OCI-LY3 (cell line): ENCODE measurements at regions not wholly inside any gene's neighbourhood (a gene's known extent, or its start where the extent isn't known, plus 50 kb on each side); places are given as distances from the start of the nearest gene placed in this dataset.

Source experiments
- H2AFZ ChIP-seq: fragments of 200-600, 300-600 bp; shearing (Covaris generic); 2 replicates; pipeline ENCODE4 v1.6.0; 2014; ENCODE audit warnings: antibody characterized with exemption, low read depth, low read length
- H3K27ac ChIP-seq: fragments of 200-600, 300-600 bp; sonication (generic); 2 replicates; pipeline ENCODE4 v1.5.1; 2014; ENCODE audit warnings: mild to moderate bottlenecking, low read length, moderate library complexity, mixed read lengths
- H3K27me3 ChIP-seq: fragments of 200-600, 300-600 bp; sonication (generic); 2 replicates; pipeline ENCODE4 v1.6.1; 2014; ENCODE audit warnings: low read depth, low read length, mixed read lengths
- H3K36me3 ChIP-seq: fragments of 200-600, 300-600 bp; sonication (generic); replicated peaks from 2 replicates; pipeline ENCODE3; 2014; ENCODE audit warnings: low read depth, low read length, mixed read lengths
- H3K4me1 ChIP-seq: fragments of 300-600, 200-600 bp; sonication (generic); 2 replicates; pipeline ENCODE4 v1.6.1; 2014; ENCODE audit warnings: low read length, mixed read lengths
- H3K4me2 ChIP-seq: fragments of 200-600, 300-600 bp; sonication (generic); 2 replicates; pipeline ENCODE4 v1.6.1; 2014; ENCODE audit warnings: low read length, mixed read lengths
- H3K4me3 ChIP-seq: fragments of 300-600, 200-600 bp; sonication (generic); 2 replicates; pipeline ENCODE4 v1.5.1; 2014; ENCODE audit warnings: antibody characterized with exemption, mild to moderate bottlenecking, low read length, moderate library complexity
- H3K79me2 ChIP-seq: fragments of 300-600, 200-600 bp; shearing (Covaris generic); 2 replicates; pipeline ENCODE4 v1.6.1; 2014; ENCODE audit warnings: mild to moderate bottlenecking, low read length, mixed read lengths
- H3K9ac ChIP-seq: fragments of 300-600, 200-600 bp; shearing (Covaris generic); 2 replicates; pipeline ENCODE4 v1.6.0; 2014; ENCODE audit warnings: mild to moderate bottlenecking, low read length, moderate library complexity
- H3K9me3 ChIP-seq: fragments of 200-600, 300-600 bp; shearing (Covaris generic); 2 replicates; pipeline ENCODE4 v1.6.1; 2014; ENCODE audit warnings: low read length, mixed read lengths; ENCODE audit not compliant: insufficient read depth
- H4K20me1 ChIP-seq: fragments of 200-600, 300-600 bp; sonication (generic); 2 replicates; pipeline ENCODE4 v1.6.1; 2016; ENCODE audit warnings: low read length, mixed read lengths; ENCODE audit not compliant: insufficient read depth
- CTCF ChIP-seq: fragments of 200-600, 300-600 bp; sonication (generic); IDR thresholded peaks from 2 replicates; pipeline ENCODE4 v1.5.1; 2014; ENCODE audit warnings: antibody characterized with exemption, low read length, low read depth
- EZH2phosphoT487 ChIP-seq: fragments of 200-600 bp; shearing (Covaris generic); IDR thresholded peaks from 2 replicates; pipeline ENCODE4 v1.6.1; 2018; ENCODE audit warnings: antibody characterized with exemption, mixed run types, low read depth

DNA sequence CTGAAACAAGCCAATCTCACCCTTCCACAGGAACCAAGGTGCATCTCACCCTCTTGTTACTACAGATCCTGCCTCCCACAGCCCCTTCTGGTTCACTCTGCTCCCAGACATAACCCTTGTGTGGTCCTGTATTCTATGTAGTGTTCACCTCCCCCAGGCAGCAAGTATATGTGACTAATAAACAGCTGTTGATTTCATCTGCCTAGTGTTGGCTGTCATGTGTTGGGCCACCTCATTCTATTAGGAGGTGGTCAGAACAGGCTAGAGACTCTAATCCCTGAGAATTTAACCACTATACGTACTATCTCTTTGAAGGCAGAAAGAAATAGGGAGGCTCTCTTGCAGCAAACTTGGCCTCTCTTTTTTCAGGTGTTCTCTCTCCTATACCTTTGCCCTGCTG lies 134.3 kb upstream of the RPL34 start:
- no peaks in the 10 kb centered on the region for H3K36me3 ChIP-seq
- H3K79me2 ChIP-seq, result no peaks in the 10 kb centered on the region
- no peak overlapping the region for H3K9ac ChIP-seq
- H3K4me2 ChIP-seq, result no peak overlapping the region
- no peak overlapping the region for H2AFZ ChIP-seq
- no peak overlapping the region for H3K27ac ChIP-seq
- H3K27me3 ChIP-seq, result no peaks in the 10 kb centered on the region
- no peaks in the 10 kb centered on the region for H3K9me3 ChIP-seq
- H4K20me1 ChIP-seq, result no peaks in the 10 kb centered on the region
- peaks cover 4% of the 10 kb centered on the region; the same call in 1 of the 2 replicates for H3K4me1 ChIP-seq
- H3K4me3 ChIP-seq, result no peak overlapping the region
- TF ChIP-seq CTCF (no peak), EZH2phosphoT487 (no peak)

GRCh38 chr4:108484187-108484586 lies 136.2 kb upstream of the RPL34 start:
- H3K4me3 ChIP-seq, result no peak overlapping the region
- H3K9ac ChIP-seq, result no peak overlapping the region
- no peak overlapping the region for H3K27ac ChIP-seq
- H2AFZ ChIP-seq, result no peak overlapping the region
- H3K79me2 ChIP-seq, result no peaks in the 10 kb centered on the region
- no peaks in the 10 kb centered on the region for H3K36me3 ChIP-seq
- H3K4me1 ChIP-seq, result peaks cover 4% of the 10 kb centered on the region; the same call in 1 of the 2 replicates
- H3K4me2 ChIP-seq, result no peak overlapping the region
- H3K27me3 ChIP-seq, result no peaks in the 10 kb centered on the region
- no peaks in the 10 kb centered on the region for H4K20me1 ChIP-seq
- no peaks in the 10 kb centered on the region for H3K9me3 ChIP-seq
- no peak for TF ChIP-seq CTCF
- TF ChIP-seq EZH2phosphoT487, result no peak

DNA sequence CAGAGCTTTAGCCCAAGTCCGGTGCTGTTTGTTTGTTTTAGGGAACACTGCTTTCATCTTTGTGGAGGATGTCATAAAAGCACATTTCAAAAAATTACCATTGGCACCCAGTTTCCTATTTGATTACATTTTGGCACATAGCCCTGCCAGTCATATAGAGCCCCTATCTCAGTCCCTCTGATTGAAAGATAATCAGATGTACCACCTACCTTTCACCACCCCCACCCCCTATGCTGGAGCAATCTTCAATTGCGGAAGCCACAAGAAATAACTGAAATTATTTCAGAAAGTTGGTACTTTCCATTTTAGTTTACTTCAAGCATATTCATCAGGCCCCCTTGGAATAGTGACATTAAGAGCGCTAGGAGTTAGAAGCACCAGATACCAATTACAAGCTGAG lies 136.7 kb upstream of the RPL34 start:
- H3K36me3 ChIP-seq, result no peaks in the 10 kb centered on the region
- no peaks in the 10 kb centered on the region for H4K20me1 ChIP-seq
- H3K79me2 ChIP-seq, result no peaks in the 10 kb centered on the region
- no peak overlapping the region for H3K4me3 ChIP-seq
- no peak overlapping the region for H3K4me2 ChIP-seq
- H3K4me1 ChIP-seq, result peaks cover 4% of the 10 kb centered on the region; the same call in 1 of the 2 replicates
- no peak overlapping the region for H2AFZ ChIP-seq
- no peak for TF ChIP-seq EZH2phosphoT487
- TF ChIP-seq CTCF, result no peak
- no peaks in the 10 kb centered on the region for H3K27me3 ChIP-seq
- no peak overlapping the region for H3K9ac ChIP-seq
- H3K9me3 ChIP-seq, result no peaks in the 10 kb centered on the region
- no peak overlapping the region for H3K27ac ChIP-seq

DNA sequence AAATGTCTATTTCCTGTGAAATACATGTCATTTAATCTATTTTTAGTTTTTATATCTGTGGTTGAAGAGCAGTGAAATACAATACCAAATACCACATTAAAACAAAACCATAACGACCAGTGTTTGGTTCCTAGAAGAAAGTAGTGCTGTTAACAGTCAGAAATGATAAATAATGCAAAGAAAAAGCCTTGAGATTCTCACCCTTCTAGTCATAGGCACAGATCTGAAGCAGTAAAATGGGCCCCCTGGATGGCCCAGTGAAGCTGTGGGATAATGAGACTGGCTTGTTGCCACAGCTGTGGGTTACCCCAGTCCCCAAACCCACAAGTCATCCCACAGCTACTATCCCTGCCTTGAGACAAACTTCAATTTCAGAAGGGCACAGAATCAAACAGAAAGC lies 137.3 kb upstream of the RPL34 start:
- no peaks in the 10 kb centered on the region for H4K20me1 ChIP-seq
- no peak overlapping the region for H3K4me2 ChIP-seq
- H3K4me1 ChIP-seq, result peaks cover 4% of the 10 kb centered on the region; the same call in 1 of the 2 replicates
- no peak overlapping the region for H3K9ac ChIP-seq
- no peak overlapping the region for H3K27ac ChIP-seq
- no peaks in the 10 kb centered on the region for H3K9me3 ChIP-seq
- no peak overlapping the region for H2AFZ ChIP-seq
- TF ChIP-seq EZH2phosphoT487, result no peak
- no peaks in the 10 kb centered on the region for H3K36me3 ChIP-seq
- H3K4me3 ChIP-seq, result no peak overlapping the region
- no peaks in the 10 kb centered on the region for H3K27me3 ChIP-seq
- H3K79me2 ChIP-seq, result no peaks in the 10 kb centered on the region

- no peak overlapping the region for H3K4me2 ChIP-seq
- H3K9ac ChIP-seq, result no peak overlapping the region
- peaks cover 4% of the 10 kb centered on the region; the same call in 1 of the 2 replicates for H3K4me1 ChIP-seq
- no peaks in the 10 kb centered on the region for H3K79me2 ChIP-seq
- H3K4me3 ChIP-seq, result no peak overlapping the region
- TF ChIP-seq EZH2phosphoT487, result no peak
- no peak for TF ChIP-seq CTCF
- no peak overlapping the region for H2AFZ ChIP-seq
- H3K27ac ChIP-seq, result no peak overlapping the region
- H4K20me1 ChIP-seq, result no peaks in the 10 kb centered on the region
- no peaks in the 10 kb centered on the region for H3K36me3 ChIP-seq
- no peaks in the 10 kb centered on the region for H3K27me3 ChIP-seq
- H3K9me3 ChIP-seq, result no peaks in the 10 kb centered on the region
Measured at GRCh38 chr4:108480881-108481280, 139.5 kb upstream of the RPL34 start.
